Loucy (cell line): ENCODE measurements at regions not wholly inside any gene's neighbourhood (a gene's known extent, or its start where the extent isn't known, plus 50 kb on each side); places are given as distances from the start of the nearest gene placed in this dataset.

Experiments
- CTCF ChIP-seq: fragments of 200-600 bp; sonication (generic); conservative IDR thresholded peaks from 2 replicates; pipeline ENCODE4 v1.5.1; 2014; ENCODE audit warnings: mild to moderate bottlenecking, antibody characterized with exemption, low read length
- EZH2phosphoT487 ChIP-seq: fragments of 200-600 bp; IDR thresholded peaks from 2 replicates; pipeline ENCODE4 v1.6.1; 2018; ENCODE audit warnings: antibody characterized with exemption, mild to moderate bottlenecking, moderate library complexity, borderline replicate concordance

GRCh38 chr1:164452549-164452948 lies 106.4 kb upstream of the PBX1 start:
- TF ChIP-seq CTCF (no peak), EZH2phosphoT487 (no peak)
